Adipocyte (in vitro differentiated cells): ENCODE measurements at regions not wholly inside any gene's neighbourhood (a gene's known extent, or its start where the extent isn't known, plus 50 kb on each side); places are given as distances from the start of the nearest gene placed in this dataset.
A peak's percentile ranks its signal among the peaks of the same experiment; 100 is the strongest.
"Not testable (repeated sequence)": the region's sequence is repeated elsewhere in the genome, so short reads cannot be mapped to it uniquely, and the experiment has no call there.

Experiments
- DNase-seq: peaks from one replicate; pipeline ENCODE4 v3.0.0-alpha.2; 2015; ENCODE audit warnings: low read depth
- H3K27me3 ChIP-seq: replicated peaks from 2 replicates; pipeline ENCODE4 v1.7.0; 2013; ENCODE audit warnings: mild to moderate bottlenecking, low read length, moderate library complexity; ENCODE audit not compliant: control insufficient read depth, insufficient read depth
- H3K36me3 ChIP-seq: 2 replicates; pipeline ENCODE4 v1.7.0; 2013; ENCODE audit warnings: low read length, mild to moderate bottlenecking, moderate library complexity; ENCODE audit not compliant: control insufficient read depth, insufficient read depth, severe bottlenecking
- H3K4me1 ChIP-seq: 2 replicates; pipeline ENCODE4 v1.7.0; 2013; ENCODE audit warnings: mild to moderate bottlenecking, low read length, moderate library complexity; ENCODE audit not compliant: control insufficient read depth, insufficient read depth
- H3K4me3 ChIP-seq: 2 replicates; pipeline ENCODE4 v1.7.0; 2013; ENCODE audit warnings: mild to moderate bottlenecking, low read length, moderate library complexity
- H3K9ac ChIP-seq: 2 replicates; pipeline ENCODE4 v1.7.0; 2013; ENCODE audit warnings: mild to moderate bottlenecking, low read length, moderate library complexity
- H3K9me3 ChIP-seq: 2 replicates; pipeline ENCODE4 v1.7.0; 2013; ENCODE audit warnings: mild to moderate bottlenecking, low read length, moderate library complexity; ENCODE audit not compliant: control insufficient read depth

- no peaks in the 10 kb centered on the region for H3K36me3 ChIP-seq
- no peak for DNase-seq
- H3K9ac ChIP-seq = no peak overlapping the region
- no peaks in the 10 kb centered on the region for H3K9me3 ChIP-seq
- no peak overlapping the region for H3K4me3 ChIP-seq
- peaks cover 15% of the 10 kb centered on the region for H3K4me1 ChIP-seq
- no peaks in the 10 kb centered on the region for H3K27me3 ChIP-seq
Observed at GRCh38 chr10:90988802-90989201, 67.9 kb upstream of the ANKRD1 start.

GRCh38 chr10:90989378-90989777 is 68.5 kb upstream of the ANKRD1 start:
- Histone ChIP-seq H3K9me3 (no peaks in the 10 kb centered on the region), H3K4me1 (peaks cover 21% of the 10 kb centered on the region), H3K27me3 (no peaks in the 10 kb centered on the region), H3K9ac (no peak overlapping the region), H3K4me3 (no peak overlapping the region), H3K36me3 (no peaks in the 10 kb centered on the region)
- no peak for DNase-seq

DNA sequence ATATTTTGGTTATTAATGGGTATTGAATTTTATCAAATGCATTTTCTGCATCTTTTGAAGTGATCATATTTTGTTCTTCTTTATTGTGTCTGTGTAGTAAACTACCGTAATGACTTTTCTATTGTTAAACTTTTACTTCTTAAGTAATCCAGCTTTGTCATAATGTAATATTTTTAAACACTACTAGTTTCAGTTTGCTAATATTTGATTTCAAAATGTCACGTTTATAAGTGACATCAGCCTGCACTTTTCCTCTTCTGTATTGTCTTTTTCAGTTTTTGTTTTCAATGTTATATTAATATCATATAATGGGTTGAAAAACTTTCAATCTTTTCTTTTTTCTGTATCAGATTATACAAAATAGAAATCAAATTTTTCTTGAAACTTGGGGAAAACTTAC is 71.6 kb upstream of the ANKRD1 start:
- DNase-seq = no peak
- H3K4me1 ChIP-seq = peaks cover 24% of the 10 kb centered on the region

DNA sequence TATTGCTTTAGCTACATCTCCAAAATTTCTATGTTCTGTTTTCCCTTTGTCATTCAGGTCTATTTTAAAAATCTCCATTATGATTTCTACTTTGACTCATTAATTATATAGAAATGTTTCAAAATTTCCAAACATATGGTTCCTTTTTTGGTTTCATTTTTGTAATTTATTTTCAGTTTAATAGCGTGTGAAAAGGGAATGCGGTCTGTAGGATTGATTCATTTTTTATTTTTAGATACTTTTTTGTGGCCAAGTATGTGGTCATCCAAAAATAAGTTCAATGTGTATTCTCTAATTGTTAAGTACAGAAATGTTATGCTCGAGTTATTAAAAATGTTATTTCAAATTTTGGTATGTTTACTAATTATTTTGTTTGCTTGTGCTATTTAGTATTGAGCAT is 72.5 kb upstream of the ANKRD1 start:
- peak; percentile 59 for DNase-seq
- H3K27me3 ChIP-seq = no peaks in the 10 kb centered on the region
- H3K9me3 ChIP-seq = no peaks in the 10 kb centered on the region
- H3K4me1 ChIP-seq = peaks cover 24% of the 10 kb centered on the region
- peak overlapping the region; percentile 41 for H3K9ac ChIP-seq
- H3K36me3 ChIP-seq = no peaks in the 10 kb centered on the region
- peak overlapping the region; percentile 57 for H3K4me3 ChIP-seq

More for the DNA sequence above, 71.6 kb upstream of the ANKRD1 start:
- H3K36me3 ChIP-seq = no peaks in the 10 kb centered on the region
- no peak overlapping the region for H3K4me3 ChIP-seq
- H3K9ac ChIP-seq = no peak overlapping the region
- H3K27me3 ChIP-seq = no peaks in the 10 kb centered on the region
- H3K9me3 ChIP-seq = no peaks in the 10 kb centered on the region

DNA sequence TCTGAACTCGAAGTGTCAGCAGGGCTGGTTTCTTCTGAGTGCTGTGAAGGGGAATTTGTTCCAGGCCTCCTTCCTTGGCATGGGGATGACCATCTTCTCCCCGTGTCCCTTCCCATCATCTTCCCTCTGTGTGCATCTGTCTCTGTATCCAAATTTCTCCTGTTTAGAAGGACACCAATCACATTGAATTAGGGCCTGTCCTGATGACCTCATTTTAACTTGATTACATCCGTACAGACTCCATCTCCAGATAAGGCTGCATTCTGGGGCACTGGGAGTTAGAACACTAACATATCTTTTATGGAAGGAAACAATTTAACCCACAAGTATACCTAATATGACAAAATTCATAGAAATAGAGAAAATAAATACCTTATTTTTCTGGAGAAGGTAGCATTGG is 76.8 kb upstream of the ANKRD1 start:
- H3K4me1 ChIP-seq = peaks cover 23% of the 10 kb centered on the region
- no peak overlapping the region for H3K4me3 ChIP-seq
- no peaks in the 10 kb centered on the region for H3K36me3 ChIP-seq
- H3K27me3 ChIP-seq = no peaks in the 10 kb centered on the region
- no peaks in the 10 kb centered on the region for H3K9me3 ChIP-seq
- no peak overlapping the region for H3K9ac ChIP-seq
- no peak for DNase-seq

- no peak overlapping the region for H3K9ac ChIP-seq
- no peaks in the 10 kb centered on the region for H3K27me3 ChIP-seq
- peaks cover 16% of the 10 kb centered on the region for H3K4me1 ChIP-seq
- DNase-seq = no peak
- H3K9me3 ChIP-seq = no peaks in the 10 kb centered on the region
- no peak overlapping the region for H3K4me3 ChIP-seq
- H3K36me3 ChIP-seq = no peaks in the 10 kb centered on the region
Observed at GRCh38 chr10:90998733-90999511, 78.0 kb upstream of the ANKRD1 start.

GRCh38 chr10:90999512-91000172 is 78.8 kb upstream of the ANKRD1 start:
- H3K4me1 ChIP-seq = peaks cover 9% of the 10 kb centered on the region
- H3K9ac ChIP-seq = no peak overlapping the region
- H3K27me3 ChIP-seq = no peaks in the 10 kb centered on the region
- H3K9me3 ChIP-seq = no peaks in the 10 kb centered on the region
- H3K36me3 ChIP-seq = no peaks in the 10 kb centered on the region
- H3K4me3 ChIP-seq = no peak overlapping the region
- DNase-seq = no peak

GRCh38 chr10:91000470-91000869 is 79.6 kb upstream of the ANKRD1 start:
- H3K36me3 ChIP-seq = no peaks in the 10 kb centered on the region
- no peak overlapping the region for H3K9ac ChIP-seq
- H3K27me3 ChIP-seq = no peaks in the 10 kb centered on the region
- no peaks in the 10 kb centered on the region for H3K9me3 ChIP-seq
- H3K4me3 ChIP-seq = no peak overlapping the region
- DNase-seq = no peak
- H3K4me1 ChIP-seq = peaks cover 9% of the 10 kb centered on the region

DNA sequence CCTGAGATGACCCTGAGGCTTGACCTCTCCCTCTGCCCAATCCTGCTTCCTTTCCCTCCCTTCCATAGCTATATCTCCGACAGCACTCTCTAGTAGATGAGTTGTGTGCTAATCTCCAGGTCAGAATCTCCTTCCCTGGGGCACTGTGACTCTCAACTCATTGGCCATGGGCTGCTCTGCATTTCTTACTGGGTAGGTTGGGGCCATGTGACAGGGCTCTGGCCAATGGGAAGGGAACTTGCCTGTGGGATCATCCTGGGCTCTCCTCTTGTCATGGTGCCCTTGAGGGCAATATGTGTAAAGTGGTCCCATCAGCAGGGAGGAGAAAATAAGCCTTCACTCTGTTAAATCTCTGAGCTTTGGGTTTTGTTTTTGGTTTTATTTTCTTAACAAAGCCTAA is 80.1 kb upstream of the ANKRD1 start:
- Histone ChIP-seq H3K4me1 (peaks cover 9% of the 10 kb centered on the region), H3K36me3 (no peaks in the 10 kb centered on the region), H3K9ac (no peak overlapping the region), H3K4me3 (no peak overlapping the region), H3K27me3 (no peaks in the 10 kb centered on the region), H3K9me3 (no peaks in the 10 kb centered on the region)
- DNase-seq = no peak

DNA sequence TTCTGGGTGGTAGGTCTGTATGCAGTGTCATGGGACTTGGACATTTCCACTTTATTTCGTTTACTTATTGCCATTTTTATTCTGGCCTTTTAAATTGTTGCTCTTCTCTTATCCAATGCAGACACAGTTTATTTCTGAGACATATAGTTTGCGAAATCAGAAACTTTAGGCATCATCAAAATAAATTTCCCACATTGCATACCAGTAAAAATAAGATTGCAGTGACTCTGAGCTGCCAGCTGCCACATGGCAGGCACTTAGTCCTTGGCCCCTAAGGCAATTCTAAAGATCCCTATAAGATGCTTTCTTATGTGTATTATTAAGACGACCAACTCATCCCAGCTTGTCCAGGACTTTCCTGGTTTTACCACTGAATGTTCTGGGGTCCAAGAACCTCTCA is 81.8 kb upstream of the ANKRD1 start:
- DNase-seq = peak; percentile 47
- Histone ChIP-seq H3K9me3 (no peaks in the 10 kb centered on the region), H3K9ac (no peak overlapping the region), H3K4me1 (peaks cover 15% of the 10 kb centered on the region), H3K36me3 (no peaks in the 10 kb centered on the region), H3K4me3 (no peak overlapping the region), H3K27me3 (no peaks in the 10 kb centered on the region)

- not testable (repeated sequence) for DNase-seq, H3K27me3 ChIP-seq, H3K4me3 ChIP-seq, H3K36me3 ChIP-seq, H3K9me3 ChIP-seq, H3K9ac ChIP-seq
- H3K4me1 ChIP-seq = peaks cover 15% of the 10 kb centered on the region
Observed at GRCh38 chr10:91003379-91003778, 82.5 kb upstream of the ANKRD1 start.
